ENCODE measurements at regions not wholly inside any gene's neighbourhood (a gene's known extent, or its start where the extent isn't known, plus 50 kb on each side); places are given as distances from the start of the nearest gene placed in this dataset.

DNA sequence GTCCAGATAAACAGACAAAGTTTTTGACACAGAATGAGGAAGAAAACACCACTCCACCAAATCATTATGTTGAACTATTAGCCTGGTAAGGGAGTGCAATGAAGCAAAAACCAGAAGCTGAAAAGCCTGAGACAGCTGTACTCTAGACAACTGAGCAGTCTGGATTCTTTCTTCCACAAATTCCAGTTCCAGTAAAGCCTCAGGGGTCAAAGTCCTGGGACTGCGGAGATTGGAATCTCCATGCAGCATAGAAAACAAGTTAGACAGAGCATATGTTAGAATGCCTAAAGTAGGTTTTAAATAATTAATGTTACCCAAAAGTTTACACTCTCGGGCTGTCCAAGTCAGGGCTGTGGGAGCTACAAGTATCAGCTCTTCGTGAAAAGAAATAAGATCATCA is 263.2 kb downstream of the TECRL start:
- TF ChIP-seq POLR2A (IDR thresholded peaks at IDR 0.05; ENCODE audit: low read depth, low read length) (no peak), CHD1 (IDR thresholded peaks at IDR 0.05; ENCODE audit: low read depth, low read length) (no peak), RCOR1 (IDR thresholded peaks at IDR 0.05; ENCODE audit: insufficient replicate concordance, low read length) (no peak), NFE2L2 (IDR thresholded peaks at IDR 0.05; ENCODE audit: low read depth, low read length) (no peak), RAD21 (IDR thresholded peaks at IDR 0.05; ENCODE audit: low read length) (no peak), RFX5 (IDR thresholded peaks at IDR 0.05; ENCODE audit: low read depth, low read length) (no peak), USF2 (IDR thresholded peaks at IDR 0.05; ENCODE audit: low read depth, low read length) (no peak)
- TF ChIP-seq, protein P1, sequence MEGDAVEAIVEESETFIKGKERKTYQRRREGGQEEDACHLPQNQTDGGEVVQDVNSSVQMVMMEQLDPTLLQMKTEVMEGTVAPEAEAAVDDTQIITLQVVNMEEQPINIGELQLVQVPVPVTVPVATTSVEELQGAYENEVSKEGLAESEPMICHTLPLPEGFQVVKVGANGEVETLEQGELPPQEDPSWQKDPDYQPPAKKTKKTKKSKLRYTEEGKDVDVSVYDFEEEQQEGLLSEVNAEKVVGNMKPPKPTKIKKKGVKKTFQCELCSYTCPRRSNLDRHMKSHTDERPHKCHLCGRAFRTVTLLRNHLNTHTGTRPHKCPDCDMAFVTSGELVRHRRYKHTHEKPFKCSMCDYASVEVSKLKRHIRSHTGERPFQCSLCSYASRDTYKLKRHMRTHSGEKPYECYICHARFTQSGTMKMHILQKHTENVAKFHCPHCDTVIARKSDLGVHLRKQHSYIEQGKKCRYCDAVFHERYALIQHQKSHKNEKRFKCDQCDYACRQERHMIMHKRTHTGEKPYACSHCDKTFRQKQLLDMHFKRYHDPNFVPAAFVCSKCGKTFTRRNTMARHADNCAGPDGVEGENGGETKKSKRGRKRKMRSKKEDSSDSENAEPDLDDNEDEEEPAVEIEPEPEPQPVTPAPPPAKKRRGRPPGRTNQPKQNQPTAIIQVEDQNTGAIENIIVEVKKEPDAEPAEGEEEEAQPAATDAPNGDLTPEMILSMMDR (conservative IDR thresholded peaks at IDR 0.05; ENCODE audit: low read depth, low read length): no peak

Measured in IMR-90 (cell line).